A172 (cell line): ENCODE measurements at regions not wholly inside any gene's neighbourhood (a gene's known extent, or its start where the extent isn't known, plus 50 kb on each side); places are given as distances from the start of the nearest gene placed in this dataset.
"Not testable (repeated sequence)": the region's sequence is repeated elsewhere in the genome, so short reads cannot be mapped to it uniquely, and the experiment has no call there.

Experiments used
- DNase-seq: peaks from one replicate; pipeline ENCODE4 v3.0.0-alpha.2; 2015; ENCODE audit warnings: low spot score

GRCh38 chr3:64390893-64391292 lies 165.6 kb upstream of the PRICKLE2 start:
- no peak for DNase-seq

GRCh38 chr3:64388886-64389285 lies 163.6 kb upstream of the PRICKLE2 start:
- DNase-seq: no peak

GRCh38 chr3:64387688-64388087 lies 162.4 kb upstream of the PRICKLE2 start:
- DNase-seq: no peak

- no peak for DNase-seq
These were observed 160.0 kb upstream of the PRICKLE2 start for GRCh38 chr3:64385277-64385676.

- no peak for DNase-seq
These were observed 159.3 kb upstream of the PRICKLE2 start for GRCh38 chr3:64384561-64384960.

GRCh38 chr3:64382153-64382552 lies 156.9 kb upstream of the PRICKLE2 start:
- DNase-seq: no peak

- no peak for DNase-seq
These were observed 156.1 kb upstream of the PRICKLE2 start for GRCh38 chr3:64381367-64381766.

GRCh38 chr3:64380546-64380945 lies 155.3 kb upstream of the PRICKLE2 start:
- DNase-seq: no peak

- no peak for DNase-seq
These were observed 154.0 kb upstream of the PRICKLE2 start for GRCh38 chr3:64379221-64379620.

GRCh38 chr3:64377942-64378341 lies 152.7 kb upstream of the PRICKLE2 start:
- DNase-seq: no peak

- no peak for DNase-seq
These were observed 150.5 kb upstream of the PRICKLE2 start for GRCh38 chr3:64375737-64376136.

- DNase-seq: no peak
These were observed 144.1 kb upstream of the PRICKLE2 start for GRCh38 chr3:64369390-64369789.

GRCh38 chr3:64368257-64369020 lies 143.2 kb upstream of the PRICKLE2 start:
- no peak for DNase-seq

GRCh38 chr3:64365877-64366276 lies 140.6 kb upstream of the PRICKLE2 start:
- no peak for DNase-seq

GRCh38 chr3:64363842-64364241 lies 138.6 kb upstream of the PRICKLE2 start:
- no peak for DNase-seq

GRCh38 chr3:64361962-64362735 lies 136.9 kb upstream of the PRICKLE2 start:
- DNase-seq: no peak

GRCh38 chr3:64361036-64361435 lies 135.8 kb upstream of the PRICKLE2 start:
- not testable (repeated sequence) for DNase-seq

- no peak for DNase-seq
These were observed 135.0 kb upstream of the PRICKLE2 start for GRCh38 chr3:64360280-64360679.

- no peak for DNase-seq
These were observed 134.5 kb upstream of the PRICKLE2 start for GRCh38 chr3:64359735-64360134.

GRCh38 chr3:64358853-64359252 lies 133.6 kb upstream of the PRICKLE2 start:
- no peak for DNase-seq

- no peak for DNase-seq
These were observed 132.9 kb upstream of the PRICKLE2 start for GRCh38 chr3:64358176-64358575.

GRCh38 chr3:64357481-64357880 lies 132.2 kb upstream of the PRICKLE2 start:
- no peak for DNase-seq

GRCh38 chr3:64355401-64355807 lies 130.1 kb upstream of the PRICKLE2 start:
- peak; percentile 37 for DNase-seq
